GM12865 (cell line): ENCODE measurements at regions not wholly inside any gene's neighbourhood (a gene's known extent, or its start where the extent isn't known, plus 50 kb on each side); places are given as distances from the start of the nearest gene placed in this dataset.

ENCODE experiments used
- DNase-seq: peaks from one replicate; pipeline ENCODE4 v3.0.0; 2010; ENCODE audit warnings: low read depth
- H3K4me3 ChIP-seq: 2 replicates; pipeline ENCODE4 v1.5.1; 2011; ENCODE audit warnings: mild to moderate bottlenecking, low read depth, low read length, control low read depth
- CTCF ChIP-seq: IDR thresholded peaks from 2 replicates; pipeline ENCODE4 v1.5.1; 2011; ENCODE audit warnings: low read length, control low read depth, low read depth, inconsistent platforms; ENCODE audit not compliant: insufficient read depth; ENCODE audit errors: missing control alignments

DNA sequence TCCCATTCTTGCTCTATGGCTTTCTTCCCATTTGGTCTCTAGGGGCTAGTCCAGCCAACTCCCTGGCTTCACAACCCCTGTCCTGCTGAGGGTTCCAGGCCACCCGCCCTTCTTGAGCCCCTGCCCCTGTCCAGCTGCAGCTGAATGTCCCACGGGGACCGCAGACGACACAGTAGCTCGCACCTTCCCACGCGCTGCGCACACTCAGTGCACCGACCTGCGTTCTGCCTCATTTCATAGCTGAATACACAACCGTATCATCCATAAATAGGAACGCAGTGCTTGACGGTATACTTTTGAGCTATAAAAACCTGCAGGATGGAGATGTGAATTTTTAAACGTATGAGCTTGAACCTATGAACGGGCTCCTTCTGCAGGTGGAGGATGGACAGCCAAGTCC, 660.4 kb upstream of the SALL3 start:
- TF ChIP-seq CTCF = no peak
- no peak overlapping the region for H3K4me3 ChIP-seq
- no peak for DNase-seq

DNA sequence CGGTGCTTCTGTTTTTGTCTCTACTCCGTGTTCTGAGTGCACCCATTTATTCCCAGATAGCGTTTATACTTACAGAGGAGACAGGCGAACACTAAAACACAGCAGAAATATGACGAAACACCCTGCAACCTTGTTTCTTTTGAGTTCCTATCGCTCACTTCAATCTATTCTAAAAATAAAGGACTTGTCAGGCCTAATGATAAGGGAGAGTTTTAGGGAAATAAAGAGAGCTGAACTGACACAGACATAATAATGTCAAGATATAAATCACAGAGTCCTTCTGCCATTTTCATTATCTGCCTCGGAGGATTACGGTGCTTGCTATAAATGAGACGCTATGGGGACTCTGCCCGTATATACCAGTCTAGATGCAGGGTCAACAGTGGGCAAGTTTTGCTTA, 659.7 kb upstream of the SALL3 start:
- no peak overlapping the region for H3K4me3 ChIP-seq
- TF ChIP-seq CTCF = no peak
- no peak for DNase-seq

GRCh38 chr18:78321402-78321801, 658.2 kb upstream of the SALL3 start:
- DNase-seq = no peak
- no peak overlapping the region for H3K4me3 ChIP-seq
- no peak for TF ChIP-seq CTCF

GRCh38 chr18:78323453-78324197, 656.0 kb upstream of the SALL3 start:
- no peak for DNase-seq
- no peak for TF ChIP-seq CTCF

GRCh38 chr18:78327643-78328042, 652.0 kb upstream of the SALL3 start:
- no peak overlapping the region for H3K4me3 ChIP-seq
- no peak for DNase-seq
- no peak for TF ChIP-seq CTCF

More at GRCh38 chr18:78323453-78324197, 656.0 kb upstream of the SALL3 start:
- H3K4me3 ChIP-seq = no peak overlapping the region

- TF ChIP-seq CTCF = no peak
- no peak overlapping the region for H3K4me3 ChIP-seq
- no peak for DNase-seq
Observed at GRCh38 chr18:78330766-78331165, 648.9 kb upstream of the SALL3 start.

GRCh38 chr18:78352910-78353309, 626.7 kb upstream of the SALL3 start:
- no peak overlapping the region for H3K4me3 ChIP-seq
- TF ChIP-seq CTCF = no peak
- DNase-seq = no peak
